GM12878 (cell line): ENCODE measurements at regions not wholly inside any gene's neighbourhood (a gene's known extent, or its start where the extent isn't known, plus 50 kb on each side); places are given as distances from the start of the nearest gene placed in this dataset.

Experiments
- ATAC-seq: fragments of 200-7000 bp; cut with Tn5 transposase; 3 replicates; pipeline ENCODE4 v1.9.1; 2020; ENCODE audit warnings: mild to moderate bottlenecking, moderate library complexity
- BruUV-seq: library from RNA; stranded (reverse); fragments of 400-500 nt; replicated peaks from 2 replicates; lab custom pipeline; 2021; lab: Mats Ljungman, UMichigan
- CTCF ChIA-PET: fragments of 300-600 bp; sonication (Branson Sonifier 250); formaldehyde crosslinking; extraction: SDS; loops from one replicate; lab custom pipeline; 2021; ENCODE audit warnings: inconsistent platforms; lab: Yijun Ruan, JAX
- POLR2A ChIA-PET: fragments of 350-600 bp; formaldehyde crosslinking; extraction: SDS; loops from one replicate; lab custom pipeline; 2021; ENCODE audit warnings: inconsistent platforms; lab: Charles Lee
- RAD21 ChIA-PET: fragments of 300-600 bp; sonication (Branson Sonifier 250); formaldehyde crosslinking; loops from one replicate; lab custom pipeline; 2023; ENCODE audit warnings: antibody characterized with exemption; ENCODE audit not compliant: unreplicated experiment; lab: Charles Lee
- SMC1A ChIA-PET: fragments of 300-600 bp; sonication (Branson Sonifier 250); formaldehyde crosslinking; loops from one replicate; lab custom pipeline; 2023; ENCODE audit not compliant: unreplicated experiment, uncharacterized antibody; lab: Charles Lee
- DNase-seq: peaks from one replicate; pipeline ENCODE4 v3.0.0-alpha.2; 2011; ENCODE audit warnings: low read depth, low spot score
- FAIRE-seq: peaks from 3 replicates; lab custom pipeline; 2011; peaks lifted over from hg19 to GRCh38; lab: Jason Lieb, UNC
- H2AFZ ChIP-seq: 2 replicates; pipeline ENCODE4 v1.6.0; 2011; ENCODE audit warnings: low read depth, low read length, control low read depth; ENCODE audit not compliant: control insufficient read depth
- H3K27ac ChIP-seq: 2 replicates; pipeline ENCODE4 v1.5.1; 2011; ENCODE audit warnings: control low read depth; ENCODE audit not compliant: control insufficient read depth, insufficient read depth
- H3K27me3 ChIP-seq, 2 experiments: replicated peaks in 1 of 2; 2 replicates each; pipeline versions ENCODE4 v1.6.0 to v1.6.1; 2011; ENCODE audit warnings: low read length in 1 of 2; ENCODE audit not compliant: control insufficient read depth in 2 of 2, insufficient read depth in 2 of 2
- H3K36me3 ChIP-seq, 2 experiments: 2 replicates each; pipeline ENCODE4 v1.5.1; 2011; ENCODE audit warnings: low read length in 1 of 2; ENCODE audit not compliant: control insufficient read depth in 2 of 2, insufficient read depth in 2 of 2
- H3K4me1 ChIP-seq: 2 replicates; pipeline ENCODE4 v1.6.1; 2011; ENCODE audit warnings: mild to moderate bottlenecking, low read length, moderate library complexity, mixed read lengths; ENCODE audit not compliant: control insufficient read depth, insufficient read depth
- H3K4me2 ChIP-seq: 2 replicates; pipeline ENCODE4 v1.6.0; 2011; ENCODE audit warnings: control low read depth; ENCODE audit not compliant: control insufficient read depth, insufficient read depth
- H3K4me3 ChIP-seq: fragments of 200-600 bp; sonication (generic); 2 replicates; pipeline ENCODE4 v1.5.1; 2016
- H3K79me2 ChIP-seq: 2 replicates; pipeline ENCODE4 v1.6.0; 2011; ENCODE audit warnings: low read length; ENCODE audit not compliant: control insufficient read depth, insufficient read depth
- H3K9ac ChIP-seq: 2 replicates; pipeline ENCODE4 v1.8.0; 2011; ENCODE audit warnings: low read length, control low read depth, mixed read lengths; ENCODE audit not compliant: control insufficient read depth, insufficient read depth
- H3K9me3 ChIP-seq: replicated peaks from 3 replicates; pipeline ENCODE4 v1.5.1; 2011; ENCODE audit warnings: mild to moderate bottlenecking, low read length; ENCODE audit not compliant: control insufficient read depth, insufficient read depth
- H4K20me1 ChIP-seq: 2 replicates; pipeline ENCODE4 v1.6.0; 2011; ENCODE audit not compliant: control insufficient read depth, insufficient read depth
- DPF2 ChIP-seq: fragments of 450-650 bp; IDR thresholded peaks from 2 replicates; pipeline ENCODE4 v1.6.1; 2017; ENCODE audit warnings: mild to moderate bottlenecking
- HDGF ChIP-seq: fragments of 450-650 bp; IDR thresholded peaks from 2 replicates; pipeline ENCODE4 v1.6.1; 2016; ENCODE audit warnings: antibody characterized with exemption
- WGBS: methylation state at CpG from one replicate; pipeline ENCODE4 v1.1.6; 2016; ENCODE audit warnings: low lambda C conversion rate; ENCODE audit not compliant: insufficient replicate concordance, insufficient coverage; ENCODE audit errors: missing lambda C conversion rate; 5-methylcytosine and 5-hydroxymethylcytosine counted together
- in situ Hi-C: fragments of 300-500 bp; cut with MboI; formaldehyde crosslinking; loops from 9 replicates; pipeline ENCODE4 v1.14.3; 2018; ENCODE audit warnings: mixed read lengths
- intact Hi-C: fragments of 100-400 bp; cut with micrococcal nuclease; formaldehyde crosslinking; loops from one replicate; pipeline ENCODE4 v1.14.2; 2022; ENCODE audit not compliant: unreplicated experiment
- TF ChIP-seq, protein P1 (sequence below): fragments of 450-650 bp; IDR thresholded peaks from 2 replicates; pipeline ENCODE4 v1.6.1; 2017; ENCODE audit warnings: antibody characterized with exemption, mild to moderate bottlenecking, moderate library complexity
- TF ChIP-seq, protein P2 (sequence below): IDR thresholded peaks from 2 replicates; pipeline ENCODE4 v1.6.1; 2011; ENCODE audit warnings: borderline replicate concordance, low read depth, mild to moderate bottlenecking, moderate library complexity, low read length; ENCODE audit not compliant: insufficient read depth, poor library complexity, severe bottlenecking

DNA sequence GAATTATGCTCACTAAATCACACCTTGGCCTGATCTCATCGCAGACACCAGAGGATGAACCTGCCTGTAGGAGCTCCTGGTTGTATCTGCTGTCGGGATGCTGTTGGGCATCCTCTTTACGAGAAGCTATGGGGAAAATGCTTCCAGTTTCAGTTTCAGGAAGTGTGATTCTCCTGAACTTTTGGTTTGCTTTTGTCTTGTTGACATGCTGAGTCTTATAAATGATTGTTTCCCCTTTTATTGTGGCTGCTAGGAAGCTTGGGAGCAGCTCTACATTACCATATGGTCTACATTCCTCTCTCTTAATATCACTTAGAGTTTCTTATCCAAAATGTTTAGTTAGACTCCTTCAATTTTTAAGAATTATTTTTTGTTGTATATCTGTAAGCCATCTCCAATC is 227.5 kb downstream of the MTX2 start:
- FAIRE-seq (no peak), ATAC-seq (no peak), DNase-seq (no peak)
- ChIA-PET CTCF (interaction anchor here (1.1 kb wide), 1 partner anchor 42 kb away, joined by 3 read pairs; no protein-coding TSS in a partner anchor), POLR2A (no interaction called here), SMC1A (interaction anchor here (0.8 to 1.4 kb wide), 3 partner anchors 9 to 67 kb away, joined by 3 to 8 read pairs (median 6); no protein-coding TSS in a partner anchor), RAD21 (interaction anchor here (1.1 to 2.4 kb wide), 3 partner anchors 24 to 58 kb away, joined by 3 to 11 read pairs (median 4); no protein-coding TSS in a partner anchor)
- Histone ChIP-seq H3K36me3 (no peaks in the 10 kb centered on the region), H3K27me3 (no peaks in the 10 kb centered on the region; a peak in 1 of 4 replicates), H3K9me3 (no peaks in the 10 kb centered on the region), H4K20me1 (no peaks in the 10 kb centered on the region), H2AFZ (no peak overlapping the region), H3K4me2 (no peak overlapping the region), H3K27ac (no peak overlapping the region), H3K4me3 (no peak overlapping the region), H3K4me1 (peaks cover 18% of the 10 kb centered on the region), H3K79me2 (no peaks in the 10 kb centered on the region), H3K9ac (no peak overlapping the region)
- no TSS peak for BruUV-seq
- in situ Hi-C loops (no loop called here), intact Hi-C loops (no loop called here)
- TF ChIP-seq, protein P1, sequence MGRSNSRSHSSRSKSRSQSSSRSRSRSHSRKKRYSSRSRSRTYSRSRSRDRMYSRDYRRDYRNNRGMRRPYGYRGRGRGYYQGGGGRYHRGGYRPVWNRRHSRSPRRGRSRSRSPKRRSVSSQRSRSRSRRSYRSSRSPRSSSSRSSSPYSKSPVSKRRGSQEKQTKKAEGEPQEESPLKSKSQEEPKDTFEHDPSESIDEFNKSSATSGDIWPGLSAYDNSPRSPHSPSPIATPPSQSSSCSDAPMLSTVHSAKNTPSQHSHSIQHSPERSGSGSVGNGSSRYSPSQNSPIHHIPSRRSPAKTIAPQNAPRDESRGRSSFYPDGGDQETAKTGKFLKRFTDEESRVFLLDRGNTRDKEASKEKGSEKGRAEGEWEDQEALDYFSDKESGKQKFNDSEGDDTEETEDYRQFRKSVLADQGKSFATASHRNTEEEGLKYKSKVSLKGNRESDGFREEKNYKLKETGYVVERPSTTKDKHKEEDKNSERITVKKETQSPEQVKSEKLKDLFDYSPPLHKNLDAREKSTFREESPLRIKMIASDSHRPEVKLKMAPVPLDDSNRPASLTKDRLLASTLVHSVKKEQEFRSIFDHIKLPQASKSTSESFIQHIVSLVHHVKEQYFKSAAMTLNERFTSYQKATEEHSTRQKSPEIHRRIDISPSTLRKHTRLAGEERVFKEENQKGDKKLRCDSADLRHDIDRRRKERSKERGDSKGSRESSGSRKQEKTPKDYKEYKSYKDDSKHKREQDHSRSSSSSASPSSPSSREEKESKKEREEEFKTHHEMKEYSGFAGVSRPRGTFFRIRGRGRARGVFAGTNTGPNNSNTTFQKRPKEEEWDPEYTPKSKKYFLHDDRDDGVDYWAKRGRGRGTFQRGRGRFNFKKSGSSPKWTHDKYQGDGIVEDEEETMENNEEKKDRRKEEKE = no peak
- TF ChIP-seq, protein P2, sequence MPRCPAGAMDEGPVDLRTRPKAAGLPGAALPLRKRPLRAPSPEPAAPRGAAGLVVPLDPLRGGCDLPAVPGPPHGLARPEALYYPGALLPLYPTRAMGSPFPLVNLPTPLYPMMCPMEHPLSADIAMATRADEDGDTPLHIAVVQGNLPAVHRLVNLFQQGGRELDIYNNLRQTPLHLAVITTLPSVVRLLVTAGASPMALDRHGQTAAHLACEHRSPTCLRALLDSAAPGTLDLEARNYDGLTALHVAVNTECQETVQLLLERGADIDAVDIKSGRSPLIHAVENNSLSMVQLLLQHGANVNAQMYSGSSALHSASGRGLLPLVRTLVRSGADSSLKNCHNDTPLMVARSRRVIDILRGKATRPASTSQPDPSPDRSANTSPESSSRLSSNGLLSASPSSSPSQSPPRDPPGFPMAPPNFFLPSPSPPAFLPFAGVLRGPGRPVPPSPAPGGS = no peak
- TF ChIP-seq DPF2 (no peak), HDGF (no peak)
- 61% methylated on average over 3 of the region's 3 CpGs for WGBS
